GM21529 (cell line): ENCODE measurements at regions not wholly inside any gene's neighbourhood (a gene's known extent, or its start where the extent isn't known, plus 50 kb on each side); places are given as distances from the start of the nearest gene placed in this dataset.

Source experiments
- ATAC-seq: cut with Tn5 transposase; IDR thresholded peaks from one replicate; pipeline ENCODE4 v1.9.1; 2021; ENCODE audit not compliant: unreplicated experiment

DNA sequence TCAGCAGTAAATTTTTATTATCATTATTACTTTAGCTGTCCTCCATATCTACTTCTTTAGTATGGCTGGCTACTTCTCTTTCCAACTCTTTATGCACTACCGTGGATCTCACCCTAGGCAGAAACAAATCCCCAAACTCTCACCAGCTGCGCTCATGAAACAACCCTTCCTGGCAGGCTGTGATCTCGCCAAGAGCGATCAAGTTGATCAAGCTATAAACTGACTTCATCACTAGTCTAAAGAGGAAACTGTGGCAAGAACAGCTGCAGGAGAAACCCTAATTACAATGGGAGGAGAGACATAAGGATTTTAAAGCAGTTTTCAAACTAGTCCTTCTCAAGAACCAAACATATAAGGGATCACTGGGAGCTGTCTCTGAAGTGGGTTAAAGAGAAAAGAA lies 160.5 kb upstream of the PRSS58 start:
- no peak for ATAC-seq

DNA sequence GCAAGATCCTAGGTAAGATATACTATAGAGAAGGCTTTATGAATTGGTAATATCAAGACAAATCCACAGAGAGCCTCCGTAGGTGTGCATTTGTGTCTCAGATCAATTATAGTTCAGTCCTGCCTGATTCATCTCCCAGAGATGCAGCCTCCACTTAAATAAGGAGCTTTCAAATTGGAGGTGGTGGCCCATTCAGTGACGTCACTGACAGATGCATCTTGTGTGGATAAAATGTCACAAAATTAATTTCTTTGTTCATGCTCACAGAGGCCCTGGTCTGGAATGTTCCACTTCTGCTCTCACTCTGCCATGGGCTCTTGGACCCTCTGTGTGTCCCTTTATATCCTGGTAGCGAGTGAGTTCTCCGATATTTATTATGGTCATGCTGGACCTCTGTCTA lies 157.1 kb upstream of the PRSS58 start:
- no peak for ATAC-seq

GRCh38 chr7:142414135-142414534 lies 156.3 kb upstream of the PRSS58 start:
- peak; percentile 65 for ATAC-seq

GRCh38 chr7:142413280-142414000 lies 155.6 kb upstream of the PRSS58 start:
- ATAC-seq: no peak

- peak; percentile 86 for ATAC-seq
Measured at GRCh38 chr7:142412551-142413193, 154.8 kb upstream of the PRSS58 start.

DNA sequence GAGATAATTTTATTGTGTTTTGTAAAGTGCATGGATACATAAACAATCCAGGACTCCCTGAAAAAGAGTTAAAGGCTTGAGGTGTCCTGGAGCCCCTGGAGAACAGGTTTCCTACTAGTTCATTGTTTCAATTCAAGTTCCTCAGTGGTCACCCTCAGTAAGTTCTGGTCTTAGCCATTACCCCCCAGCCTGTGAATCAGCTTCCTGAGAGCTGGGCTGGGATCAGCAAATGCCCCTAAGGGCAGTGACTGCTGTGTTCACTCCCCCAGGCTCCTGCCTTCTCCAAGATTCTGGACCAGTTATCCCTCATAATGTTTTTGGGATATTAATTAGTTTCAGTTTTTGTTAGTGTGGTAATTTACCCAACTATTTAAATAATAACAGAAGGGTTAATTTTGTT lies 151.6 kb upstream of the PRSS58 start:
- ATAC-seq: no peak

DNA sequence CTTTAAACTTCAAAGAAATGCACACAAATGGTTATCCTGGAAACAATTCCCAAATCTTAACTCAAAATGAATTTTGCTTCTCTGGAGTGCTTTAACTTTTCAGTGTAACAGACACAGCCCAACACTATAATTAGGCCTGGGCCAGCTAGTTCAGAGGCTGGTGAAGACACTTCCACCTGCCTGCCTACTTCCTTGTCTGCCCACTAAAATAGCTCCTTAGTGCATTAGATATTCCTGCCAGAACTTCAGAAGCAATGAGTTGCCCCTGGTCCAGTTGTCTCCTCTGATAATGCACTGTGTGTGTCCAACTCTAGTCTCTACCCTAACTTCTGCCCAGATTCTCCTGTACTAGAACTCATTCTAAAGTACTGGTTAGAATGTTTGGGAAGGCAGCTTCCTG lies 150.9 kb upstream of the PRSS58 start:
- no peak for ATAC-seq

DNA sequence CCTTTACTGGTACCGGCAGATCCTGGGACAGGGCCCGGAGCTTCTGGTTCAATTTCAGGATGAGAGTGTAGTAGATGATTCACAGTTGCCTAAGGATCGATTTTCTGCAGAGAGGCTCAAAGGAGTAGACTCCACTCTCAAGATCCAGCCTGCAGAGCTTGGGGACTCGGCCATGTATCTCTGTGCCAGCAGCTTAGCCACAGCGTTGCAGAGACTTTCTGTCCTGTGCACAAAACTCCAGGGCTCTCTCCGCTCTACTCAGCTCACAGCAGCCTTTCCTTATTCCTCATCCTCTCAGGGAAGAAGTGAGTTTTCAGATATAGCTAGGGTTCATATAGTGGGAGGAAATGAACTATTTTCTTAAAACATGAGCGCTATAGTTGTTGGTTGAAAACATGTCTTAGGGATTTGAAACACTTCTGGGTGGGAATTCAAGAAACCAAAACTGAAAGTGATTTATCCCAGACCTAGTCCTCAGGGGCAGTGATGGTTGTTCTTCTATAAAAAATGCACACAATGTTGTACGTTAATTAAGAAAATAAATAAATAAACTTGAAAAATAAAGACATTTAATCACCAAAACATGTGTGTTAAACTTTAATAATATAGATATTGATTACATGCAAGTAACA lies 150.2 kb upstream of the PRSS58 start:
- no peak for ATAC-seq

DNA sequence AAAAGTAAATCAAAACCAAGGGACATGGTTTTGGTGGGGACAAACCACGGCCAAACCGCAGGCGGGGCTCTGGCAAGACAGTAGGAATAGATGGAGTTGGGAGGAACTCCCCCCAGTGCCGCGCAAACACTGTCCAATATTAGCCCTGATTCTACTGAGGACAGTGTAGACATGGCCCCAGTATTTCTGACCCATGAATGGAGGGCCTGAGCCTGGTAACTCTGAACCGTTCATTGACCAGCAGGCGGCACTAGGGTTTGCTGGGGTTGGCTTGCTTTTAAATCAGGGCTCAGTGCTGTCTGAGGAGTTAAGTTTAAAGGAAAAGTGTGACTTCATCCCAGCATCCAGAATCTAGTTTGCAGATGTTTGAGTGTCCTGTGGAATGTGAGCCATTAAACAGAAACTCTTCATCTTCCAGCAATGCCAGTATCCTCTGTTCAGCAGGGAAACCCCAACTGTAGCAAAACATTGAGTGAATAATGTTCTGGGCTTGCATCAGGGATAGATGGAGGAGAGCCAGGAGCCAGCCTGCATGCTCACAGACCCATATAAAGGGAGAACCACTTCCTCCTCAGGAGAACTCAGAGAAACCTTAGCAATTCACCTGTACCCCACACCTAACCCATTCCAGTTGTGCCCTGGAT lies 147.4 kb upstream of the PRSS58 start:
- ATAC-seq: no peak

- no peak for ATAC-seq
Measured at GRCh38 chr7:142401951-142402350, 144.1 kb upstream of the PRSS58 start.

DNA sequence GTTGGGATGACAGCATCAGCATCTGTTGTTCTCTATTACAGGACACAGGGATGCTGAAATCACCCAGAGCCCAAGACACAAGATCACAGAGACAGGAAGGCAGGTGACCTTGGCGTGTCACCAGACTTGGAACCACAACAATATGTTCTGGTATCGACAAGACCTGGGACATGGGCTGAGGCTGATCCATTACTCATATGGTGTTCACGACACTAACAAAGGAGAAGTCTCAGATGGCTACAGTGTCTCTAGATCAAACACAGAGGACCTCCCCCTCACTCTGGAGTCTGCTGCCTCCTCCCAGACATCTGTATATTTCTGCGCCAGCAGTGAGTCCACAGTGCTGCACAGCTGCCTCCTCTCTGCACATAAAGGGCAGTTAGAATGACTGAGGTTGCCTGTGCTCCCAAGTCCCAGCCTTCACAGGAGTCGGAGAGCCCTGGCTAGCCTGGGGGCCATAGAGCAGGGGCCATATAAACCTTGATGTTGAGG lies 142.2 kb upstream of the PRSS58 start:
- ATAC-seq: no peak

- ATAC-seq: no peak
Measured at GRCh38 chr7:142391191-142391992, 133.5 kb upstream of the PRSS58 start.

DNA sequence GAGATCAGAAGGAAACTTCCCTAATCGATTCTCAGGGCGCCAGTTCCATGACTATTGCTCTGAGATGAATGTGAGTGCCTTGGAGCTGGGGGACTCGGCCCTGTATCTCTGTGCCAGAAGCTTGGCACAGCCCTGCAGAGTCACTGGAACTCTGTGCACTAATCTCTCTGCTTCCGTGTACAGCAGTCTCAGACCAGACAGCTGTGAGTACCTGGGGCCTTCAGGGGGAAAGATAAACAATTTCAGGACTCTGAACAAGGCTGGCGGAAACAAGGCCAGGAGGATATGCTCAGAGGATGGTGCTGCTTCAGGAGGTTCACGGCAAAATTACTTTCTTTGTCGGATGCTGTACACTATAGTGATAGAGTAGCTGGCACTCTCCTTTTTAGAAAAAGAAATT lies 131.7 kb upstream of the PRSS58 start:
- no peak for ATAC-seq

GRCh38 chr7:142385491-142386340 lies 127.9 kb upstream of the PRSS58 start:
- ATAC-seq: peak; percentile 92

DNA sequence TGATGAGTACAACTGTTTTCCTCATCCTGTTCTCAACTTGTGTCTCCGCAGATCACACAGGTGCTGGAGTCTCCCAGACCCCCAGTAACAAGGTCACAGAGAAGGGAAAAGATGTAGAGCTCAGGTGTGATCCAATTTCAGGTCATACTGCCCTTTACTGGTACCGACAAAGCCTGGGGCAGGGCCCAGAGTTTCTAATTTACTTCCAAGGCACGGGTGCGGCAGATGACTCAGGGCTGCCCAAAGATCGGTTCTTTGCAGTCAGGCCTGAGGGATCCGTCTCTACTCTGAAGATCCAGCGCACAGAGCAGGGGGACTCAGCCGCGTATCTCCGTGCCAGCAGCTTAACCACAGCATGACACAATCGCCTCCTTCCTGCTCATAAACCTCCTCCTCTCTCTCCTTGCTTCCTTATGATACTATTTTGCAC lies 126.7 kb upstream of the PRSS58 start:
- no peak for ATAC-seq

GRCh38 chr7:142383841-142384492 lies 126.1 kb upstream of the PRSS58 start:
- no peak for ATAC-seq

- ATAC-seq: no peak
Measured at GRCh38 chr7:142381727-142382390, 124.0 kb upstream of the PRSS58 start.

DNA sequence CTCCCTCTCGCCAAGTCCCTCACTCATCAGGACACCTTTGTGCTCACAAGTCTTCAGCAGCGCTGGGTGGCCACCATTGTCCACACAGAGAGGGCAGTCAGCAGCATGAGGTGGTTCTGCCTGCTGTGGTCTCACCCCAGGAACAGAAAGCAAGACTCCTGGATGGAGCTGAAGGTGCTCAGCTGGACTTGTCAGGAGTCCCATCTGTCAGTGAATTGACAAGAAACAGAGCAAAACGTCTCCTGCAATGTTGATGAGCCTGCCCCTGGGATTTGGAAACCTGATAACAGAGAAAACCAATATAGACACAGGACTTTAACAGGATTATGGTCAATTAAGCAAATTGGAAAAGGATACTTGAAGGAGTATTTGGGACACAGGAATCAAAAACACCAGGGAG lies 122.2 kb upstream of the PRSS58 start:
- no peak for ATAC-seq
